Smooth muscle cell (in vitro differentiated cells): ENCODE measurements at regions not wholly inside any gene's neighbourhood (a gene's known extent, or its start where the extent isn't known, plus 50 kb on each side); places are given as distances from the start of the nearest gene placed in this dataset.

Experiments
- DNase-seq: peaks from one replicate; lab custom pipeline; 2025; ENCODE audit not compliant: unreplicated experiment; lab: John Stamatoyannopoulos, UW
- H2AFZ ChIP-seq: fragments of 200-600 bp; sonication (generic); 2 replicates; pipeline ENCODE4 v1.6.0; 2016; ENCODE audit warnings: antibody characterized with exemption, low read depth, mild to moderate bottlenecking
- H3F3A ChIP-seq: fragments of 200-600 bp; sonication (generic); 2 replicates; pipeline ENCODE4 v1.6.0; 2017; ENCODE audit warnings: antibody characterized with exemption, low read depth
- H3K27ac ChIP-seq: fragments of 200-600 bp; sonication (generic); 2 replicates; pipeline ENCODE4 v1.5.1; 2016; ENCODE audit warnings: low read depth, mild to moderate bottlenecking
- H3K27me3 ChIP-seq: fragments of 200-600 bp; sonication (generic); 2 replicates; pipeline ENCODE4 v1.6.1; 2016; ENCODE audit warnings: low read depth, mild to moderate bottlenecking
- H3K36me3 ChIP-seq: fragments of 200-600 bp; sonication (generic); 2 replicates; pipeline ENCODE4 v1.5.1; 2016; ENCODE audit warnings: low read depth
- H3K4me1 ChIP-seq: fragments of 200-600 bp; sonication (generic); 2 replicates; pipeline ENCODE4 v1.5.1; 2016; ENCODE audit warnings: low read depth
- H3K4me2 ChIP-seq: fragments of 200-600 bp; sonication (generic); 2 replicates; pipeline ENCODE4 v1.6.0; 2016; ENCODE audit warnings: mild to moderate bottlenecking
- H3K4me3 ChIP-seq: fragments of 200-600 bp; sonication (generic); 2 replicates; pipeline ENCODE4 v1.5.1; 2016; ENCODE audit warnings: mild to moderate bottlenecking
- H3K79me2 ChIP-seq: fragments of 200-600 bp; sonication (generic); 2 replicates; pipeline ENCODE4 v1.6.0; 2016; ENCODE audit warnings: low read depth, mild to moderate bottlenecking
- H3K9ac ChIP-seq: fragments of 200-600 bp; sonication (generic); 2 replicates; pipeline ENCODE4 v1.6.0; 2016; ENCODE audit warnings: low read depth
- H3K9me3 ChIP-seq: fragments of 200-600 bp; sonication (generic); replicated peaks from 2 replicates; pipeline ENCODE4 v1.5.1; 2016; ENCODE audit warnings: low read depth
- H4K20me1 ChIP-seq: fragments of 200-600 bp; sonication (generic); 2 replicates; pipeline ENCODE4 v1.6.0; 2016; ENCODE audit warnings: low read depth
- WGBS: methylation state at CpG from one replicate; pipeline ENCODE4 v1.1.7; 2016; ENCODE audit warnings: low lambda C conversion rate; 5-methylcytosine and 5-hydroxymethylcytosine counted together
- TF ChIP-seq, protein P1 (sequence below): fragments of 200-600 bp; sonication (generic); IDR thresholded peaks from 2 replicates; pipeline ENCODE4 v1.5.1; 2017; ENCODE audit warnings: borderline replicate concordance, mild to moderate bottlenecking, antibody characterized with exemption; ENCODE audit not compliant: insufficient read depth, poor library complexity, severe bottlenecking

DNA sequence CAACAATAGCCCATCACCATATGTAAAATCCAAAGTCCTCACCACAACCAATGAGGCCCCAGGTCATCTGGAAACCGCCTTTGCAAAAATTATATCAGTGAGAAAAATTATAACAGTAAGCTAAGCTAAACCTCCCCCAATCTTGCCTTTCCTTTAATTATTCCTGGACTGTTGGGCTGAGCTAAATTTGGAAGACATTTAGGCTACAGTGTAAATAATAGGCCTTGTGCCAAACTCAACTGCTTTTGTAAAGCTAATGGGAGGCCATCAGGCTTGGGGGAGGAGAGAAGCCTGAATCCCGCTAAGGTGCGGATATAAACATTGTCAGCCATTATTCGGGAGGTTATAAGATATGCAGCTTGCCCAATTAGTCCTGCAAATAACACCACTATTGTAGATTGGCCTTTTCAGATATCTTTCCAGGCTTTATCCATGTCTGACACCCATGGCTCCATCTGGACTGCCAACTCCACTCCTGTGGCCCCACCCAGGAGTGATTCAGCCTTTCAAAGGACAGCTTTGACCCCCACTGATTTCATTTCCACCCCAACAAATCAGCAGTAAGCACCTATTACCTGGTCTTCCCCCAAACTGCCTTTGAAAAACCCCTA is 53.0 kb upstream of the CA12 start:
- no peak overlapping the region for H3K9ac ChIP-seq
- DNase-seq = no peak
- TF ChIP-seq, protein P1, sequence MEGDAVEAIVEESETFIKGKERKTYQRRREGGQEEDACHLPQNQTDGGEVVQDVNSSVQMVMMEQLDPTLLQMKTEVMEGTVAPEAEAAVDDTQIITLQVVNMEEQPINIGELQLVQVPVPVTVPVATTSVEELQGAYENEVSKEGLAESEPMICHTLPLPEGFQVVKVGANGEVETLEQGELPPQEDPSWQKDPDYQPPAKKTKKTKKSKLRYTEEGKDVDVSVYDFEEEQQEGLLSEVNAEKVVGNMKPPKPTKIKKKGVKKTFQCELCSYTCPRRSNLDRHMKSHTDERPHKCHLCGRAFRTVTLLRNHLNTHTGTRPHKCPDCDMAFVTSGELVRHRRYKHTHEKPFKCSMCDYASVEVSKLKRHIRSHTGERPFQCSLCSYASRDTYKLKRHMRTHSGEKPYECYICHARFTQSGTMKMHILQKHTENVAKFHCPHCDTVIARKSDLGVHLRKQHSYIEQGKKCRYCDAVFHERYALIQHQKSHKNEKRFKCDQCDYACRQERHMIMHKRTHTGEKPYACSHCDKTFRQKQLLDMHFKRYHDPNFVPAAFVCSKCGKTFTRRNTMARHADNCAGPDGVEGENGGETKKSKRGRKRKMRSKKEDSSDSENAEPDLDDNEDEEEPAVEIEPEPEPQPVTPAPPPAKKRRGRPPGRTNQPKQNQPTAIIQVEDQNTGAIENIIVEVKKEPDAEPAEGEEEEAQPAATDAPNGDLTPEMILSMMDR = no peak
- no peaks in the 10 kb centered on the region for H3F3A ChIP-seq
- H3K9me3 ChIP-seq = no peaks in the 10 kb centered on the region
- peaks cover 6% of the 10 kb centered on the region for H3K4me1 ChIP-seq
- no peak overlapping the region for H2AFZ ChIP-seq
- H3K79me2 ChIP-seq = no peaks in the 10 kb centered on the region
- H3K27ac ChIP-seq = no peak overlapping the region
- no peaks in the 10 kb centered on the region for H4K20me1 ChIP-seq
- no peaks in the 10 kb centered on the region for H3K27me3 ChIP-seq
- H3K4me3 ChIP-seq = no peak overlapping the region
- H3K36me3 ChIP-seq = no peaks in the 10 kb centered on the region
- WGBS = 87% methylated on average over 4 of the region's 4 CpGs
- no peak overlapping the region for H3K4me2 ChIP-seq

GRCh38 chr15:63435204-63435820 is 53.7 kb upstream of the CA12 start:
- H2AFZ ChIP-seq = no peak overlapping the region
- H3K79me2 ChIP-seq = no peaks in the 10 kb centered on the region
- H3K9ac ChIP-seq = no peak overlapping the region
- no peaks in the 10 kb centered on the region for H3K9me3 ChIP-seq
- 97% methylated on average over 9 of the region's 9 CpGs for WGBS
- no peaks in the 10 kb centered on the region for H3K36me3 ChIP-seq
- H4K20me1 ChIP-seq = no peaks in the 10 kb centered on the region
- H3K4me3 ChIP-seq = no peak overlapping the region
- no peak overlapping the region for H3K4me2 ChIP-seq
- H3F3A ChIP-seq = no peaks in the 10 kb centered on the region
- peaks cover 6% of the 10 kb centered on the region for H3K4me1 ChIP-seq
- TF ChIP-seq, protein P1 = no peak
- H3K27me3 ChIP-seq = no peaks in the 10 kb centered on the region
- DNase-seq = no peak
- H3K27ac ChIP-seq = no peak overlapping the region

GRCh38 chr15:63436341-63436740 is 54.7 kb upstream of the CA12 start:
- Histone ChIP-seq H3K4me2 (peak overlapping the region; percentile 6), H3K9ac (no peak overlapping the region), H3K27ac (no peak overlapping the region), H2AFZ (peak overlapping the region; percentile 99), H4K20me1 (no peaks in the 10 kb centered on the region), H3K9me3 (no peaks in the 10 kb centered on the region), H3F3A (no peaks in the 10 kb centered on the region), H3K36me3 (no peaks in the 10 kb centered on the region), H3K4me3 (no peak overlapping the region), H3K79me2 (no peaks in the 10 kb centered on the region), H3K27me3 (no peaks in the 10 kb centered on the region), H3K4me1 (peaks cover 6% of the 10 kb centered on the region)
- DNase-seq = no peak
- TF ChIP-seq, protein P1 = no peak
- WGBS = 93% methylated on average over 2 of the region's 2 CpGs
